Loucy (cell line): ENCODE measurements at regions not wholly inside any gene's neighbourhood (a gene's known extent, or its start where the extent isn't known, plus 50 kb on each side); places are given as distances from the start of the nearest gene placed in this dataset.
"Not testable (repeated sequence)": the region's sequence is repeated elsewhere in the genome, so short reads cannot be mapped to it uniquely, and the experiment has no call there.

Experiments
- CTCF ChIP-seq: fragments of 200-600 bp; sonication (generic); conservative IDR thresholded peaks from 2 replicates; pipeline ENCODE4 v1.5.1; 2014; ENCODE audit warnings: mild to moderate bottlenecking, antibody characterized with exemption, low read length
- EZH2phosphoT487 ChIP-seq: fragments of 200-600 bp; IDR thresholded peaks from 2 replicates; pipeline ENCODE4 v1.6.1; 2018; ENCODE audit warnings: antibody characterized with exemption, mild to moderate bottlenecking, moderate library complexity, borderline replicate concordance

GRCh38 chr1:149175812-149176211, 72.5 kb upstream of the NBPF9 start:
- TF ChIP-seq CTCF, EZH2phosphoT487: not testable (repeated sequence)
